A549 (cell line): ENCODE measurements at regions not wholly inside any gene's neighbourhood (a gene's known extent, or its start where the extent isn't known, plus 50 kb on each side); places are given as distances from the start of the nearest gene placed in this dataset.

Source experiments
- ATAC-seq, 2 experiments: fragments of 200-7000 bp in 1 of 2; fragments of >200 bp in 1 of 2; cut with Nextera tagmentation in 1 of 2; cut with Tn5 transposase in 1 of 2; 3 replicates each; pipeline versions ENCODE4 v1.8.0 to v1.9.1; 2018 to 2020; ENCODE audit warnings: mild to moderate bottlenecking in 1 of 2, moderate library complexity in 1 of 2
- CTCF ChIA-PET: fragments of 300-600 bp; sonication (Branson Sonifier 250); formaldehyde crosslinking; extraction: SDS; loops from one replicate; lab custom pipeline; 2021; ENCODE audit warnings: antibody characterized with exemption, inconsistent platforms; lab: Yijun Ruan, JAX
- POLR2A ChIA-PET: fragments of 350-600 bp; formaldehyde crosslinking; extraction: SDS; loops from one replicate; lab custom pipeline; 2021; ENCODE audit warnings: antibody characterized with exemption, inconsistent platforms; lab: Yijun Ruan, JAX
- DNase-seq, 2 experiments: peaks; one replicate each; pipeline versions ENCODE4 v3.0.0 to v3.0.0-alpha.2; 2011 to 2016; ENCODE audit warnings: low read depth in 1 of 2, low spot score in 1 of 2
- FAIRE-seq: peaks from 2 replicates; lab custom pipeline; 2011; peaks lifted over from hg19 to GRCh38; lab: Jason Lieb, UNC
- H3K27ac ChIP-seq, 2 experiments: fragments of >200 bp; sonication (Bioruptor Twin); formaldehyde crosslinking; 3 replicates each; pipeline ENCODE4 v1.5.1; 2016 to 2017
- H3K4me1 ChIP-seq: fragments of >200 bp; sonication (Bioruptor Twin); formaldehyde crosslinking; 3 replicates; pipeline ENCODE4 v1.6.1; 2016
- H3K4me2 ChIP-seq: fragments of >200 bp; sonication (Bioruptor Twin); formaldehyde crosslinking; 3 replicates; pipeline ENCODE4 v1.6.1; 2016
- H3K4me3 ChIP-seq: fragments of >200 bp; sonication (Bioruptor Twin); formaldehyde crosslinking; 3 replicates; pipeline ENCODE4 v1.5.1; 2016
- H3K9me3 ChIP-seq: fragments of >200 bp; sonication (Bioruptor Twin); formaldehyde crosslinking; 3 replicates; pipeline ENCODE4 v1.6.1; 2016
- CBX2 ChIP-seq: fragments of 200-600 bp; sonication (generic); IDR thresholded peaks from 2 replicates; pipeline ENCODE4 v1.6.1; 2016; ENCODE audit warnings: low read depth, mild to moderate bottlenecking, borderline replicate concordance
- EP300 ChIP-seq, 2 experiments: fragments of >200 bp; sonication (Bioruptor Twin); formaldehyde crosslinking; IDR thresholded peaks; 2 replicates in 1 of 2; 3 replicates in 1 of 2; pipeline ENCODE4 v1.6.1; 2016 to 2017
- ESRRA ChIP-seq: fragments of 150-350 bp; IDR thresholded peaks from 2 replicates; pipeline ENCODE4 v1.6.1; 2014; ENCODE audit warnings: mild to moderate bottlenecking, low read length, borderline replicate concordance
- GATA3 ChIP-seq: IDR thresholded peaks from 2 replicates; pipeline ENCODE4 v1.6.1; 2012; ENCODE audit warnings: borderline replicate concordance
- HEYL ChIP-seq: fragments of 250-450 bp; sonication (Bioruptor Pico); IDR thresholded peaks from 2 replicates; pipeline ENCODE4 v1.8.0; 2021; ENCODE audit warnings: mild to moderate bottlenecking, moderate library complexity
- HOXB13 ChIP-seq: fragments of 250-450 bp; sonication (Bioruptor Pico); IDR thresholded peaks from 2 replicates; pipeline ENCODE4 v1.5.0; 2020; ENCODE audit warnings: low read depth, mild to moderate bottlenecking, moderate library complexity
- HOXB5 ChIP-seq: fragments of 250-450 bp; sonication (Bioruptor Pico); IDR thresholded peaks from 2 replicates; pipeline ENCODE4 v1.5.0; 2020; ENCODE audit warnings: mild to moderate bottlenecking, moderate library complexity
- JUNB ChIP-seq: fragments of >200 bp; sonication (Bioruptor Twin); formaldehyde crosslinking; IDR thresholded peaks from 2 replicates; pipeline ENCODE4 v1.6.1; 2016
- KDM1A ChIP-seq: fragments of 200-600 bp; sonication (generic); IDR thresholded peaks from 2 replicates; pipeline ENCODE4 v1.6.1; 2016; ENCODE audit warnings: low read depth, mild to moderate bottlenecking
- KDM5A ChIP-seq: fragments of 200-600 bp; sonication (generic); IDR thresholded peaks from 2 replicates; pipeline ENCODE4 v1.6.1; 2016; ENCODE audit warnings: antibody characterized with exemption, mild to moderate bottlenecking
- NFE2L2 ChIP-seq: fragments of 150-350 bp; conservative IDR thresholded peaks from 2 replicates; pipeline ENCODE4 v1.6.1; 2014; ENCODE audit warnings: low read length
- RARB ChIP-seq: fragments of 250-450 bp; sonication (Bioruptor Pico); IDR thresholded peaks from 2 replicates; pipeline ENCODE4 v1.8.0; 2021; ENCODE audit warnings: mild to moderate bottlenecking, moderate library complexity
- RFX5 ChIP-seq: fragments of 450-650 bp; IDR thresholded peaks from 2 replicates; pipeline ENCODE4 v1.7.1; 2014; ENCODE audit warnings: antibody characterized with exemption, mild to moderate bottlenecking, moderate library complexity
- SREBF2 ChIP-seq: fragments of 450-650 bp; IDR thresholded peaks from 2 replicates; pipeline ENCODE4 v1.6.1; 2014; ENCODE audit warnings: mild to moderate bottlenecking, moderate library complexity
- TP53 ChIP-seq: fragments of 250-450 bp; sonication (Bioruptor Pico); IDR thresholded peaks from 2 replicates; pipeline ENCODE4 v1.5.0; 2021; ENCODE audit warnings: mild to moderate bottlenecking, moderate library complexity
- ZFP36 ChIP-seq: fragments of 450-650 bp; IDR thresholded peaks from 2 replicates; pipeline ENCODE4 v1.6.1; 2014; ENCODE audit warnings: borderline replicate concordance; ENCODE audit not compliant: partially characterized antibody
- ZNF302 ChIP-seq: fragments of 250-450 bp; sonication (Bioruptor Pico); IDR thresholded peaks from 2 replicates; pipeline ENCODE4 v1.9.0; 2021; ENCODE audit warnings: inconsistent platforms, mild to moderate bottlenecking, moderate library complexity
- ZSCAN20 ChIP-seq: fragments of 250-450 bp; sonication (Bioruptor Pico); IDR thresholded peaks from 2 replicates; pipeline ENCODE4 v1.8.0; 2022; ENCODE audit warnings: mild to moderate bottlenecking, moderate library complexity
- WGBS: methylation state at CpG from one replicate; pipeline ENCODE4 v1.1.6; 2017; ENCODE audit errors: missing lambda C conversion rate; 5-methylcytosine and 5-hydroxymethylcytosine counted together
- TF ChIP-seq, protein P1 (sequence below): fragments of 200-600 bp; sonication (generic); IDR thresholded peaks from 2 replicates; pipeline ENCODE4 v1.6.1; 2016; ENCODE audit warnings: antibody characterized with exemption, mild to moderate bottlenecking, moderate library complexity
- TF ChIP-seq, protein P2 (sequence below): fragments of 450-650 bp; IDR thresholded peaks from 2 replicates; pipeline ENCODE4 v1.6.1; 2014; ENCODE audit warnings: antibody characterized with exemption
- TF ChIP-seq, protein P3 (sequence below): fragments of >200 bp; sonication (Bioruptor Twin); formaldehyde crosslinking; IDR thresholded peaks from 2 replicates; pipeline ENCODE4 v1.6.1; 2016
- TF ChIP-seq, protein P4 (sequence below): fragments of 150-350 bp; IDR thresholded peaks from 2 replicates; pipeline ENCODE4 v1.6.1; 2014; ENCODE audit warnings: low read depth, mild to moderate bottlenecking, low read length
- TF ChIP-seq, protein P5 (sequence below): IDR thresholded peaks from 2 replicates; pipeline ENCODE4 v1.6.1; 2012

DNA sequence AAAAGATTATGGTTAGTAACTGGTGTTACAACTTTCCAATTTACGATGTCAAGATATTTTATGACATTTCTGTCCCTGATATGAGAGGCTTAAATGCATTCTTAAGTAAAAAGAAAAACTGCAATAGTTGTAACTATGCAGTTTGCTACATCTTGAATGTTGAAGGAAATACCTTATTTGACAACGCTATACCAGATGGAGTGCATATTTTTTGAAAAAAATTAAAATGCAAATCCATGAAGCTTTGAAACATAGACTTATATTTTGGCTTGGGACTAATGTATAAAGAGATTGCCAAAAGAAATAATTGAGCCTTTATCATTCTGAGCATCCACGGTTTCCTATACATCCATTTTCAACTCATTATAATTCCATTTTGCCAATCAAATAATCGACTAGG, 579.4 kb downstream of the TAF11L14 start:
- Histone ChIP-seq H3K27ac (no peak overlapping the region), H3K4me2 (no peak overlapping the region), H3K4me3 (no peak overlapping the region), H3K9me3 (peaks cover 9% of the 10 kb centered on the region; the same call in 2 of the 3 replicates), H3K4me1 (no peaks in the 10 kb centered on the region)
- 14% methylated on average over 4 of the region's 4 CpGs for WGBS
- no peak for FAIRE-seq
- CTCF ChIA-PET = no interaction called here
- POLR2A ChIA-PET = no interaction called here
- no peak for DNase-seq
- no peak for ATAC-seq
- TF ChIP-seq ZNF302 (CRISPR knock-in tag) = no peak
- no peak for TF ChIP-seq CBX2
- TF ChIP-seq RARB (CRISPR knock-in tag) = no peak
- TF ChIP-seq EP300 (IDR thresholded peaks at IDR 0.05) = no peak
- TF ChIP-seq, protein P1, sequence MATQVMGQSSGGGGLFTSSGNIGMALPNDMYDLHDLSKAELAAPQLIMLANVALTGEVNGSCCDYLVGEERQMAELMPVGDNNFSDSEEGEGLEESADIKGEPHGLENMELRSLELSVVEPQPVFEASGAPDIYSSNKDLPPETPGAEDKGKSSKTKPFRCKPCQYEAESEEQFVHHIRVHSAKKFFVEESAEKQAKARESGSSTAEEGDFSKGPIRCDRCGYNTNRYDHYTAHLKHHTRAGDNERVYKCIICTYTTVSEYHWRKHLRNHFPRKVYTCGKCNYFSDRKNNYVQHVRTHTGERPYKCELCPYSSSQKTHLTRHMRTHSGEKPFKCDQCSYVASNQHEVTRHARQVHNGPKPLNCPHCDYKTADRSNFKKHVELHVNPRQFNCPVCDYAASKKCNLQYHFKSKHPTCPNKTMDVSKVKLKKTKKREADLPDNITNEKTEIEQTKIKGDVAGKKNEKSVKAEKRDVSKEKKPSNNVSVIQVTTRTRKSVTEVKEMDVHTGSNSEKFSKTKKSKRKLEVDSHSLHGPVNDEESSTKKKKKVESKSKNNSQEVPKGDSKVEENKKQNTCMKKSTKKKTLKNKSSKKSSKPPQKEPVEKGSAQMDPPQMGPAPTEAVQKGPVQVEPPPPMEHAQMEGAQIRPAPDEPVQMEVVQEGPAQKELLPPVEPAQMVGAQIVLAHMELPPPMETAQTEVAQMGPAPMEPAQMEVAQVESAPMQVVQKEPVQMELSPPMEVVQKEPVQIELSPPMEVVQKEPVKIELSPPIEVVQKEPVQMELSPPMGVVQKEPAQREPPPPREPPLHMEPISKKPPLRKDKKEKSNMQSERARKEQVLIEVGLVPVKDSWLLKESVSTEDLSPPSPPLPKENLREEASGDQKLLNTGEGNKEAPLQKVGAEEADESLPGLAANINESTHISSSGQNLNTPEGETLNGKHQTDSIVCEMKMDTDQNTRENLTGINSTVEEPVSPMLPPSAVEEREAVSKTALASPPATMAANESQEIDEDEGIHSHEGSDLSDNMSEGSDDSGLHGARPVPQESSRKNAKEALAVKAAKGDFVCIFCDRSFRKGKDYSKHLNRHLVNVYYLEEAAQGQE = no peak
- TF ChIP-seq ZSCAN20 = no peak
- TF ChIP-seq, protein P2, sequence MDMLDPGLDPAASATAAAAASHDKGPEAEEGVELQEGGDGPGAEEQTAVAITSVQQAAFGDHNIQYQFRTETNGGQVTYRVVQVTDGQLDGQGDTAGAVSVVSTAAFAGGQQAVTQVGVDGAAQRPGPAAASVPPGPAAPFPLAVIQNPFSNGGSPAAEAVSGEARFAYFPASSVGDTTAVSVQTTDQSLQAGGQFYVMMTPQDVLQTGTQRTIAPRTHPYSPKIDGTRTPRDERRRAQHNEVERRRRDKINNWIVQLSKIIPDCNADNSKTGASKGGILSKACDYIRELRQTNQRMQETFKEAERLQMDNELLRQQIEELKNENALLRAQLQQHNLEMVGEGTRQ = no peak
- no peak for TF ChIP-seq GATA3
- no peak for TF ChIP-seq HEYL
- TF ChIP-seq, protein P3, sequence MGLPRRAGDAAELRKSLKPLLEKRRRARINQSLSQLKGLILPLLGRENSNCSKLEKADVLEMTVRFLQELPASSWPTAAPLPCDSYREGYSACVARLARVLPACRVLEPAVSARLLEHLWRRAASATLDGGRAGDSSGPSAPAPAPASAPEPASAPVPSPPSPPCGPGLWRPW = no peak

DNA sequence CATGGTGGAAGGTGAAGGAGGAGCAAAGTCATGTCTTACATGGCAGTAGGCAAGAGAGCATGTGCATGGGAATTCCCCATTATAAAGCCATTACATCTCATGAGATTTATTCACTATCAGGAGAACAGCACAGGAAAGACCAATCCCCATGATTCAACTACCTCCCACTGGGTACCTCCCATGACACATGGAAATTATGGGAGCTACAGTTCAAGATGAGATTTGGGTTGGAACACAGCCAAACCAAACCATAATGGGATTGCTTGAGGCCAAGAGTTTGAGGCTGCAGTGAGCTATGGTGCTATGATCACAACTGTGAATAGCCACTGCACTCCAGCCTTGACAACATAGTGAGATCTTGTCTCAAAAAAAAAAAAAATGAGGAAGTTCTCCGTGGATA, 581.8 kb downstream of the TAF11L14 start:
- Histone ChIP-seq H3K9me3 (peaks cover 13% of the 10 kb centered on the region), H3K4me1 (no peaks in the 10 kb centered on the region), H3K4me2 (no peak overlapping the region), H3K27ac (no peak overlapping the region), H3K4me3 (no peak overlapping the region)
- ATAC-seq (no peak), DNase-seq (no peak), FAIRE-seq (no peak)
- 3% methylated on average over 1 of the region's 1 CpG for WGBS
- CTCF ChIA-PET = interaction anchor here (0.7 kb wide), 1 partner anchor 67 kb away, joined by 3 read pairs; no protein-coding TSS in a partner anchor
- POLR2A ChIA-PET = interaction anchor here (0.6 kb wide), 1 partner anchor 1471 kb away, joined by 3 read pairs; no protein-coding TSS in a partner anchor
- TF ChIP-seq HOXB13 = no peak
- TF ChIP-seq SREBF2 = no peak
- no peak for TF ChIP-seq ESRRA
- TF ChIP-seq JUNB = no peak
- no peak for TF ChIP-seq KDM5A
- TF ChIP-seq ZSCAN20 = no peak
- no peak for TF ChIP-seq KDM1A
- TF ChIP-seq, protein P4, sequence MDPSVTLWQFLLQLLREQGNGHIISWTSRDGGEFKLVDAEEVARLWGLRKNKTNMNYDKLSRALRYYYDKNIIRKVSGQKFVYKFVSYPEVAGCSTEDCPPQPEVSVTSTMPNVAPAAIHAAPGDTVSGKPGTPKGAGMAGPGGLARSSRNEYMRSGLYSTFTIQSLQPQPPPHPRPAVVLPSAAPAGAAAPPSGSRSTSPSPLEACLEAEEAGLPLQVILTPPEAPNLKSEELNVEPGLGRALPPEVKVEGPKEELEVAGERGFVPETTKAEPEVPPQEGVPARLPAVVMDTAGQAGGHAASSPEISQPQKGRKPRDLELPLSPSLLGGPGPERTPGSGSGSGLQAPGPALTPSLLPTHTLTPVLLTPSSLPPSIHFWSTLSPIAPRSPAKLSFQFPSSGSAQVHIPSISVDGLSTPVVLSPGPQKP = no peak
- no peak for TF ChIP-seq HOXB5
- TF ChIP-seq, protein P2 = no peak
- TF ChIP-seq RFX5 = no peak
- TF ChIP-seq TP53 (CRISPR knock-in tag) = no peak
- TF ChIP-seq, protein P5, sequence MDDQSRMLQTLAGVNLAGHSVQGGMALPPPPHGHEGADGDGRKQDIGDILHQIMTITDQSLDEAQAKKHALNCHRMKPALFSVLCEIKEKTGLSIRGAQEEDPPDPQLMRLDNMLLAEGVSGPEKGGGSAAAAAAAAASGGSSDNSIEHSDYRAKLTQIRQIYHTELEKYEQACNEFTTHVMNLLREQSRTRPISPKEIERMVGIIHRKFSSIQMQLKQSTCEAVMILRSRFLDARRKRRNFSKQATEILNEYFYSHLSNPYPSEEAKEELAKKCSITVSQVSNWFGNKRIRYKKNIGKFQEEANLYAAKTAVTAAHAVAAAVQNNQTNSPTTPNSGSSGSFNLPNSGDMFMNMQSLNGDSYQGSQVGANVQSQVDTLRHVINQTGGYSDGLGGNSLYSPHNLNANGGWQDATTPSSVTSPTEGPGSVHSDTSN = no peak
- TF ChIP-seq ZFP36 = no peak
- no peak for TF ChIP-seq NFE2L2
